Activated CD4-positive, alpha-beta memory T cell treated with anti-CD3 and anti-CD28 coated beads for 36 hours (primary cell): ENCODE measurements at regions not wholly inside any gene's neighbourhood (a gene's known extent, or its start where the extent isn't known, plus 50 kb on each side); places are given as distances from the start of the nearest gene placed in this dataset.

Source experiments
- CTCF ChIA-PET: fragments of 350-600 bp; sonication (Branson Sonifier 250); formaldehyde crosslinking; loops from one replicate; lab custom pipeline; 2021; ENCODE audit warnings: antibody characterized with exemption, inconsistent platforms; lab: Charles Lee
- POLR2A ChIA-PET: fragments of 350-600 bp; sonication (Branson Sonifier 250); formaldehyde crosslinking; loops from one replicate; lab custom pipeline; 2021; ENCODE audit warnings: antibody characterized with exemption; lab: Charles Lee
- DNase-seq: peaks from one replicate; pipeline ENCODE4 v3.0.0-alpha.2; 2020
- H3K27ac Mint-ChIP-seq: one replicate; pipeline ENCODE4 v1.8.0; 2021; ENCODE audit warnings: mixed read lengths
- H3K27me3 Mint-ChIP-seq: one replicate; pipeline ENCODE4 v1.8.0; 2021; ENCODE audit warnings: mixed read lengths
- H3K36me3 Mint-ChIP-seq: one replicate; pipeline ENCODE4 v1.8.0; 2021; ENCODE audit warnings: mixed read lengths
- H3K4me1 Mint-ChIP-seq: one replicate; pipeline ENCODE4 v1.8.0; 2021; ENCODE audit warnings: low read depth, mixed read lengths
- H3K4me3 Mint-ChIP-seq: one replicate; pipeline ENCODE4 v1.8.0; 2021; ENCODE audit warnings: mild to moderate bottlenecking, mixed read lengths
- H3K9me3 Mint-ChIP-seq: one replicate; pipeline ENCODE4 v1.8.0; 2021; ENCODE audit warnings: mixed read lengths
- intact Hi-C: fragments of 100-400 bp; cut with micrococcal nuclease; formaldehyde crosslinking; loops from one replicate; pipeline ENCODE4 v1.15.1; 2023

DNA sequence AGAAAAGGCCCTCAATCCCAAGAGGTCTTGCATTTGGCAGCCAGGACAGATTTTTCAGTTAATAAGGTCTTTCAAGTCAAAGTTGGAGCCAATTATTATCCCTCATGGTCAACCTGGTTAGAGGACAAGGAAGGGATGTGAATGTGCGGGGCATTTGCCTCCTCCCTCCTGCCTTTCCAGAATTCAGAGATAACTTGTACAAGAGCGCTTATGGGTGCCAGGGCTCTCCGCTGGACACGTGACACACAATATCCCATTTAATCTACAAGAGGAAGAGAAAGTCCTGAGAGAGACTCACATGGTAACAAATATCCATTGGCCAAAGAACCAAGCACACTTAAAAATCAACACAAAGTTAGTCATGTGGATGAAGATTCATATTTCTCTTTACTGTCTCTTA, 78.5 kb upstream of the ST8SIA2 start:
- Mint-ChIP-seq H3K27ac (no peak overlapping the region), H3K4me3 (no peak overlapping the region), H3K36me3 (no peaks in the 10 kb centered on the region), H3K9me3 (peaks cover 5% of the 10 kb centered on the region), H3K4me1 (no peaks in the 10 kb centered on the region), H3K27me3 (peaks cover 13% of the 10 kb centered on the region)
- intact Hi-C loops, result no loop called here
- no peak for DNase-seq
- POLR2A ChIA-PET, result no interaction called here
- CTCF ChIA-PET, result no interaction called here

DNA sequence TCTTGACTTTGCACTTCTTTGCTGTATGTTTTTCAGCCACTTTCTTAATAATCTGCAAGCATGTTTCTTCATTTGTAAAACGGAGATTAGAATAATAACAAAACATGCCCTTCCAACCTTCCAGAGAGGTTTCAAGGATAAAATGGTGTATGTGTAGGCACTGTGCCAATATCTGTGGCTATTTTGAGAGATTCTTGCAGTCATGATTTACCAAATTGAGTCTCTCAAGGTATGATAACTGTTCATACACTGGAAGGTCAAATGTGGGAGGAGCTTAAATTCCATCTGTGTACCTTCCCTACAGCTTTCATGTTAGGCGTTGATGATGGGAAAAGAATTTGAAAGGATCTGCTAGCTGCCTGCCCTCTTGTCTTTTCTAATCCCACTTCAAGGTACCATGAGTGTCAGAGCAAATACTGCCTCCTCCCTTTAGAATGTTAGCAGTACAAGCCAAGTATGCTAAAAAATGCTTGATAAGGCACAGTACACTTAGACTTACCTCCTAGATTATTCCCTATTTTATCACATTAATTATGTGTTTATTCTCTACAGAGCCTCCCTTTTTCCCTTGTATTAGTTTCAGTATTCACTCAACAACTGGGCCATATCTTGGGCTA, 78.0 kb upstream of the ST8SIA2 start:
- DNase-seq, result no peak
- no peaks in the 10 kb centered on the region for H3K4me1 Mint-ChIP-seq
- no peak overlapping the region for H3K27ac Mint-ChIP-seq
- no peak overlapping the region for H3K4me3 Mint-ChIP-seq
- H3K27me3 Mint-ChIP-seq, result peaks cover 13% of the 10 kb centered on the region
- H3K36me3 Mint-ChIP-seq, result no peaks in the 10 kb centered on the region
- ChIA-PET CTCF (no interaction called here), POLR2A (no interaction called here)
- peaks cover 5% of the 10 kb centered on the region for H3K9me3 Mint-ChIP-seq
- intact Hi-C loops, result no loop called here

GRCh38 chr15:92316586-92317295, 76.9 kb upstream of the ST8SIA2 start:
- intact Hi-C loops, result no loop called here
- ChIA-PET POLR2A (no interaction called here), CTCF (no interaction called here)
- Mint-ChIP-seq H3K27me3 (peaks cover 12% of the 10 kb centered on the region), H3K9me3 (peaks cover 5% of the 10 kb centered on the region), H3K36me3 (no peaks in the 10 kb centered on the region), H3K27ac (no peak overlapping the region), H3K4me3 (no peak overlapping the region), H3K4me1 (no peaks in the 10 kb centered on the region)
- DNase-seq, result no peak

DNA sequence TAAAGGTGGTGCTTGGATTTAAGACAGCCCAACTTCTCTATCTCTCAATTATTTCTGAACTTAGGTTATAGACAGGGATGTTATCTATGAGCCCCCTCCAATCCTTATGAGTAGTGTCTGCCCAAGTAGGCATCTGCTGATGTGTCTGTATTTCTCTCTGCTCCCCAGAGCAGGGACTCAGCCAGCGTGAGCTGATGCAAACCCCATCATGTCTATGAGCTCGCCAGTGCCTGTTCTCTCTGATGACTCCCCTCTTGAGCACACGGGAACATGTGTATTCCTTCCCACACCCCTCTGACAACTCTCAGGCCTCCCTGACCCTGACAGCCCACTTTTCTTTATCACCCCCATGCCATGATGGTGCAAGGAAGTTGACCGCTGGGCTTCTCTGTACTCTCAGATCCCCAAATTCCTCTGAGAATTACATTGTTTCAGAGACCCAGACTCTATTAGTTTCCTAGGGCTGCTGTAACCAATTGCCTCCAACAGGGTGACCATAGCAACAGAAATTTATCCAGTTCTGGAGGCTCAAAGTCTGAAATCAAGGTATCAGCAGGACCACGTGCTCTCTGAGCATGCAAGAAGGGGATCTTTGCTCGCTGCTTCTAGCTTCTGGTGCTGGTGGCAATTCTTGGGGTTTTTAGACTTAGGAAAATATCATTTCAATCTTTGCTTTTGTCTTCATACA, 73.5 kb upstream of the ST8SIA2 start:
- CTCF ChIA-PET, result no interaction called here
- no peaks in the 10 kb centered on the region for H3K4me1 Mint-ChIP-seq
- intact Hi-C loops, result no loop called here
- no peak overlapping the region for H3K27ac Mint-ChIP-seq
- no peak for DNase-seq
- POLR2A ChIA-PET, result no interaction called here
- no peaks in the 10 kb centered on the region for H3K9me3 Mint-ChIP-seq
- peaks cover 7% of the 10 kb centered on the region for H3K27me3 Mint-ChIP-seq
- H3K4me3 Mint-ChIP-seq, result no peak overlapping the region
- H3K36me3 Mint-ChIP-seq, result no peaks in the 10 kb centered on the region

DNA sequence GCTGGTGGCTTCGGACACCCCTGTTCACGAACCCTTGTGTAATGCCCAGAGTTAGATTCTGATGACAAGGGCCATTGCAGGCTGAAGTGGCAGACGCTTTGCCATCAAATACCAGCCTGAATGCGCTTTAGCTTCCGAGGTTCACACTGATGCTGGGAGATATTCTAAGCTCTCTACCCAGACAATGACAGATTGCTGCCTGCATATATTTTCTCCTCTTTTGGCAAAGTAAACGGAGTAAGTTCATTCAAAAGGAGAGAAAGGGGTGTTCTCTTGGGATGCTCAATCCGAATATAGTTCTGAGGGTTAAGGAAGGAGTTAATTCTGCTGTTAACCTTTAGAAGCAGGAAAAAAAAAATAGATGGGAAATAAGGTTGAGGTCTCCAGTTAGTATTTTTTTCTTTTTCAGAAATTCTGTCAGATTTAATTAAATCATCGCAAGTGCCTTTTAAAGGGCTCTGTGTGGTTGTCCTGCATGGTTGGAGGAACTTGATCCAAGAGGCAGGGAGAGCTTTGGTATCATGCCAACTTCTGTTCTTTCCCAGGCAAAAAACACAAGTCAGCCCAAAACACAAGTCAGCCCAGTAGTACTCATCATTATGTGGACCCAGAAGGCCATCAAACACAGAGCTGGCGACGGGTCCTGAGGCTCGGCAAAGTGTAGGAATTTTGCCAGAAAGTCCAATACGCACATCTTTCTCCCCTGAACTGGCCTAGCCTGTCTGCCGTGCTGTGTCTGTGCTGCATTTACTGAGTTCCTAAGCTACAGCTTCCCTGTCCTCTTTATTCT, 70.9 kb upstream of the ST8SIA2 start:
- Mint-ChIP-seq H3K36me3 (no peaks in the 10 kb centered on the region), H3K4me3 (no peak overlapping the region), H3K27me3 (peaks cover 2% of the 10 kb centered on the region), H3K9me3 (no peaks in the 10 kb centered on the region), H3K27ac (no peak overlapping the region), H3K4me1 (no peaks in the 10 kb centered on the region)
- ChIA-PET CTCF (no interaction called here), POLR2A (no interaction called here)
- DNase-seq, result no peak
- intact Hi-C loops, result no loop called here

GRCh38 chr15:92323525-92323924, 70.2 kb upstream of the ST8SIA2 start:
- Mint-ChIP-seq H3K27ac (no peak overlapping the region), H3K4me1 (no peaks in the 10 kb centered on the region), H3K36me3 (no peaks in the 10 kb centered on the region), H3K27me3 (peaks cover 2% of the 10 kb centered on the region), H3K4me3 (no peak overlapping the region), H3K9me3 (no peaks in the 10 kb centered on the region)
- intact Hi-C loops, result no loop called here
- POLR2A ChIA-PET, result no interaction called here
- CTCF ChIA-PET, result no interaction called here
- DNase-seq, result no peak

DNA sequence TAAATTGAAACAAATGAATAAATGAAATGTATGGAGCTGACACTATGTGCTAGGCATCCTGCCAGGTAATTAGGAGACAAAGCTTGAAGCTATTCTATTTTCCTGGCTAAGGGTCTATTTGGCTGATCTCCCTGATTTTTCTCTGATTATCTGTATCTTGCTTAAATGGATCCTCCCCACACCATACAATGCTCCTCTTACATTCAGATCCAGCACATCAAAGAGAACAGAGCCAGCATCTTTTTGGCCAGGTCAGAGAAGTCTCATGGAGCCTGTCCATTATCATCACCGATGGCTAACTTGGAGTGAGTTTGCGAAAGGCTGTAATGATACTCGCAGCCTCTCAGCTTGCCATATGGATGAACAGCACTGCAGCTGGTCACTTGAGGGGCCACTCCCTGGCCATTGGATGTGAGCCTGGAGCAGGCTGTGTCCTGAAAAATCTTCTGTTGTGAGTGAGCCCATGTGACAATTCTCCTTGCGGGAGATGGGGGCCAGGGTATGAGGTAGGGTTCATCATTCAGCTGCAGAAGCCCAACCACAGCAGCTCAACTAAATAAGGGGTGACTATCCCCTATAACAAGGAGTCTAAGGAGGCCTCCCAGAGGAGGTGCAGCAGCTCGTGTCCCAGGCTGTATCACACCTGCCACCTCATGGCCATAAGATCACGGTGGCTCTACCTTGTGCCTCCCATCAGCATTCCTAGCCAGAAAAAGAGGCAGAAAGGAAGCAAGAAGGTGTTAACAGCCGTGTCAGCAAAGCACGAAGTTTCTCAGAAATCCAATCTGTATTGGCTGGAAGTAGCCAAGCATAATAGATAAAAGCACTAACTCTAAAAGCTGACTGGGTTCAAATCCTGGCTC, 69.3 kb upstream of the ST8SIA2 start:
- ChIA-PET CTCF (no interaction called here), POLR2A (no interaction called here)
- Mint-ChIP-seq H3K36me3 (no peaks in the 10 kb centered on the region), H3K27ac (no peak overlapping the region), H3K4me3 (no peak overlapping the region), H3K4me1 (no peaks in the 10 kb centered on the region), H3K9me3 (no peaks in the 10 kb centered on the region), H3K27me3 (peaks cover 2% of the 10 kb centered on the region)
- intact Hi-C loops, result no loop called here
- DNase-seq, result no peak

DNA sequence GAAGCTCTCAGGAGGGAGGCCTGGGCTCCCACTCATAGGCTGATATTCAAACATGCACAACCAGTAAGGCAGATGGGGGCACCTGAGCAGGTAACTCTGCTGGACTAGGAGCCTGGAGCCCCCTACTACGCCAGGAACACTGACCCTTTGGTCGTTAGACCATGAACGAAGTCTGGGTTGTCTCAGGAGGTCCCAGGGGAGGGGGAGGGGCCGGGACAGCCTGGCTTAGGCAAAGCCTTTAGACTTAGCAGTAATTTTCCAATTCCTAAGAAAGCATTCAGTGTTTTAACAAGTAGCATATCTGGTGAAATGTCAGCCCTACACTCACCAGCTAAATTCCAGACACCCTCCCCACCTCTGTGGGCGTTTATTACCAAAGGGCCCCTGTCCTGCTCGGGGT, 67.4 kb upstream of the ST8SIA2 start:
- Mint-ChIP-seq H3K36me3 (no peaks in the 10 kb centered on the region), H3K27me3 (peaks cover 4% of the 10 kb centered on the region), H3K4me1 (no peaks in the 10 kb centered on the region), H3K9me3 (no peaks in the 10 kb centered on the region), H3K27ac (no peak overlapping the region), H3K4me3 (no peak overlapping the region)
- ChIA-PET POLR2A (no interaction called here), CTCF (no interaction called here)
- intact Hi-C loops, result no loop called here
- no peak for DNase-seq

GRCh38 chr15:92327033-92327432, 66.6 kb upstream of the ST8SIA2 start:
- Mint-ChIP-seq H3K27me3 (peaks cover 5% of the 10 kb centered on the region), H3K4me1 (no peaks in the 10 kb centered on the region), H3K4me3 (no peak overlapping the region), H3K36me3 (no peaks in the 10 kb centered on the region), H3K9me3 (no peaks in the 10 kb centered on the region), H3K27ac (no peak overlapping the region)
- DNase-seq, result no peak
- CTCF ChIA-PET, result no interaction called here
- POLR2A ChIA-PET, result no interaction called here
- intact Hi-C loops, result no loop called here

GRCh38 chr15:92328207-92328606, 65.5 kb upstream of the ST8SIA2 start:
- intact Hi-C loops, result no loop called here
- no peak for DNase-seq
- Mint-ChIP-seq H3K27ac (no peak overlapping the region), H3K4me3 (no peak overlapping the region), H3K4me1 (no peaks in the 10 kb centered on the region), H3K36me3 (no peaks in the 10 kb centered on the region), H3K27me3 (peaks cover 8% of the 10 kb centered on the region), H3K9me3 (no peaks in the 10 kb centered on the region)
- POLR2A ChIA-PET, result no interaction called here
- CTCF ChIA-PET, result no interaction called here

DNA sequence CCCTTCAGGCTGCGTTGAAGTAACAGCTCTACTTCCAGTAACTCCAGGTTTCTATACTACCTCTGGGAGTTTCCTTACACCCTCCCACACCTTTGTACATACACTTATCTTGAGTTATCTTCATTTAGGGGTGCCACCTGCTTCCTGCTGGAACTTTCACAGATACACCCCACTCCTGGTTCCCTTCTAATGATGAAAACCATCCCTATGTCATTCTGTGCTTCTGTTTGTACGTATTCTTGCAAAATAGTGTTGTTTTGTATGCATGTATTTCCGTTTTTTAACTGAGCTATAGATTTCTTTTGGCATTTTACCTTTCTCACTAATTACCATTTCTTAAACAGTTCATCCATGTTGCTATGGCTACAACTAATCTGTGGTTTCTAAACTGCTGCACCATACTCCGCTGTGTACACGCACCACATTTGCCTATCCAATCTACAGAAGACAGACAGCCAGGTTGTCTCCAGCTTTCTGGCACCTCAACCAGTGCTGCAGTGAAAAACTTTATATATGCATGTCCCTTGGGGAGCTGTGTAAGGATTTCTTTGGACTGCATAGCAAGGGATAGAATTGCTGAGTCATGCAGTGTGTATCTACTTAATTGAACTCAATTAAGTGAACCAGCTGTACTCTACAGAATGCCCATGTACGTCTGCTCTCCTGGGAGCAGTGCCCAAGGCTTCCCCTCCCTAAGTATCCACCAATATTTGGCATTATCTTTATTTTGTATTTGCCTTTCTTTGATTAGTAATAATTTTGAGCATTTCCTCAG, 61.4 kb upstream of the ST8SIA2 start:
- H3K4me3 Mint-ChIP-seq, result no peak overlapping the region
- ChIA-PET CTCF (no interaction called here), POLR2A (no interaction called here)
- H3K36me3 Mint-ChIP-seq, result no peaks in the 10 kb centered on the region
- no peak overlapping the region for H3K27ac Mint-ChIP-seq
- no peaks in the 10 kb centered on the region for H3K4me1 Mint-ChIP-seq
- no peaks in the 10 kb centered on the region for H3K9me3 Mint-ChIP-seq
- intact Hi-C loops, result no loop called here
- peaks cover 12% of the 10 kb centered on the region for H3K27me3 Mint-ChIP-seq
- no peak for DNase-seq
